NCI-H82 treated with DMSO at 0.1 percent for 48 hours (cell line): ENCODE measurements at regions not wholly inside any gene's neighbourhood (a gene's known extent, or its start where the extent isn't known, plus 50 kb on each side); places are given as distances from the start of the nearest gene placed in this dataset.
"Not testable (repeated sequence)": the region's sequence is repeated elsewhere in the genome, so short reads cannot be mapped to it uniquely, and the experiment has no call there.

Source experiments
- DNase-seq: peaks from one replicate; lab custom pipeline; 2025; ENCODE audit not compliant: unreplicated experiment; lab: John Stamatoyannopoulos, UW

DNA sequence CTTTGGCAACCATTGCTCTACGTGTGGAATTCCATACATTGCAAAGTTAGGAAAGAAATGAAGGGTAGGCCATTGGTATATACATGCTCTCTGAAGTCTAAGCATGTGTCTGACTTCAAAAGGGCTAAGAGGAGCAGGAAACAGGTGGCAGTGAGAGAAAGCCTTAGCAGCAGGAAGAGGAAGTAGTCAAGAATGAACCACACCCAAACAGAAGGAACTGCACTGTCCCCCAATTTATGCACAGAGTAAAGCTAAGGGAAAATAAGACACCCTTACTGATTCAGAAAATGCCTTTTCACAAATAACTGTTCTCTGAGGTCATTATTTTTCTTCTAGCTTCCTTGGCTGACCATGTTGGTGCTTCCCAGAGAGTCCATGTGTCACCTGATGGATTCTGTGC lies 575.4 kb downstream of the NTRK3 start:
- no peak for DNase-seq

GRCh38 chr15:87680208-87680607 lies 576.3 kb downstream of the NTRK3 start:
- no peak for DNase-seq

- no peak for DNase-seq
These were observed 581.3 kb downstream of the NTRK3 start for GRCh38 chr15:87675271-87675670.

DNA sequence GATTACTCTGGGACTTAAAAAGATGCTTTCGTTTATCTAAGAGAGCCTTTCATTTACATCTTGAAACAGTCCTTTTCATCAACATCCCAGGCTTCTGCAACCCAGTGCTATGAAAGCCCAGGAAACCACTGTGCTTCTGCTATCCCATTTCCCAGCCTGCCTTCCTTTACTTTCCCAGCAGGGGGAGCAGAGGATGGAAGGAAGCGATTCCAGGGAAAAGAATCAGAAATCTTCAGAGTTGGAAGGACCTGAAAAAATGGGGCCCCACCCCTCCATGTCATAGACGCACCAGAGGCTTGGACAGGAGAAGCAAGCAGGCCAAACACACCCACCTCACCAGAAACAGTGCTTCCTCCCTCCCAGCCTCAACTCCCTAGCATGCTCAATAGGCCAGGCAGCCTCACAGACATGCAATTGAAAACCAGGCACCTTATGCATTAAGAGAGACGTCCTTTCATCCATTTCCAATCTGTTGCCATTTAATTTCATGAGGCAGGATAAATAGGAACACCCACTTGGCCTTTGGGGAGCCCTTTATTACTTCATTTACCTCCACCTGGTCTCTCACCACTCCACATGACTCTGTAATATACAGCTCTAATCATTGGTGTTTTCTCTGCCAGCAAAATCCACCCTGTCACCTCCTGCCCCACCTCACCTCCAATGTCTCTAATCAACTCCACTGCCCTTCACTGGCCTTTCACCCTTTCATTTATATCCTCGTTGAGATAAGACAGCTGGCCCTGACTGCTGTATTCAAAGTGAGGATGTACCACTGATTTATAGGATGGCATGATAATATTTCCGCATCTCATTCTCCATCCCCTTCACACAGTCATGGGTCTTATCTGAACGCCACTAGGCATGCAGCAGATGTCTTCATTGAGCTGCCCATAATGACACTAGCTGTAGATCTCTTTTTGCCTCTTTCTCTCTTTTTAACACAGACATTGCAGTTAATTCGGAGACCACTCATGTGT lies 583.9 kb downstream of the NTRK3 start:
- DNase-seq = no peak

- no peak for DNase-seq
These were observed 585.2 kb downstream of the NTRK3 start for GRCh38 chr15:87671289-87671688.

DNA sequence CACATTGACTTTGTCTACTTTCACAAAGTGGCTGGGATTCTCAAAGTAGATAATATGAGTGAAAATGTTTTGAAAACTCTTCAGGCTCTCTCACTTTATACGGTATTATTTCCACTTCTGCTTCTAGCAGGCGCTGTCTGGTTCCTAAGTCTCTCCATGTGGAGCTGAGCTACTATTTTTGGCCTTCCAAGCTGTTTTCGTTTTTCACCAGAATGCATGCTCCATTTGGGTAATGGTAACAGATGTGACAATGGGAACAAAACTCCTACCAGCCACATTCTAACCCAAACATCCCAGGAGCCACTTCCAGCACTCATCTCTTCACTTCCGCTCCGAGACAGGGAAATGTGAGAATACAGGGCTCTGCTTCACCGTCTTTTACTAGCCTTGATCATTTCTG lies 586.7 kb downstream of the NTRK3 start:
- DNase-seq = no peak

DNA sequence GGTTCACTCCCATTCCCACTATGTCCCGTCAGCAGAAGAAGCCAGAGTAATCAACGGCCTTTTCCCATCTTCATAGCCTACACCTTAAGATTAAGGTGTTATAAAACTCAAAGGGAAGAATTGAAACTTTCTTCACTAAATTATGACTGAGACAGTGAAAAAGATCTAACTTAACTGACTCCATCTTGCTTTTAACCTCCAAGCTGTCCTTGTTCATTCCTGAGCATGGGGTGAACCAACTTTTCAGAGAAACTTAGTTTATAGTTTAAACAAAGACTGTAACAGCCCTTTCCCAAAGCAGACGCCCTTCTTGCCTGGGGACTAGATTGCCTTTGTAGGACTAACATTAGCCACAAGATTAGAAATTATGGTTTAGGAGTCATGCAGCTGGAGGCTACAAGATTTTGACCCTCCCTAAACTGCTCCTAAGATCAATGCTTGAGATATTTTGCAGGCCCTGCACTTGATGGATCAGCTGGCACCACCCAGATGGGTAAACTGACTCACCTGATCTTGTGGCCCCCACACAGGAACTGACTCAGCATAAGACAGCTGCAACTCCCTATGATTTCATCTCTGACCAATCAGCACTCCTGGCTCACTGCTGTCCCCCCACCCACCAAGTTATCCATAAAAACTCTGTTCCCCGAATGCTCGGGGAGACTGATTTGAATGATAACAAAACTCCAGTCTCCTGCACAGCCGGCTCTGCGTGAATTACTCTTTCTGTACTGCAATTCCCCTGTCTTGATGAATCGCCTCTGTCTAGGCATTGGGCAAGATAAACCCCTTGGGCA lies 587.6 kb downstream of the NTRK3 start:
- not testable (repeated sequence) for DNase-seq

- no peak for DNase-seq
These were observed 588.9 kb downstream of the NTRK3 start for GRCh38 chr15:87667643-87668042.

- no peak for DNase-seq
These were observed 594.0 kb downstream of the NTRK3 start for GRCh38 chr15:87662575-87662974.

DNA sequence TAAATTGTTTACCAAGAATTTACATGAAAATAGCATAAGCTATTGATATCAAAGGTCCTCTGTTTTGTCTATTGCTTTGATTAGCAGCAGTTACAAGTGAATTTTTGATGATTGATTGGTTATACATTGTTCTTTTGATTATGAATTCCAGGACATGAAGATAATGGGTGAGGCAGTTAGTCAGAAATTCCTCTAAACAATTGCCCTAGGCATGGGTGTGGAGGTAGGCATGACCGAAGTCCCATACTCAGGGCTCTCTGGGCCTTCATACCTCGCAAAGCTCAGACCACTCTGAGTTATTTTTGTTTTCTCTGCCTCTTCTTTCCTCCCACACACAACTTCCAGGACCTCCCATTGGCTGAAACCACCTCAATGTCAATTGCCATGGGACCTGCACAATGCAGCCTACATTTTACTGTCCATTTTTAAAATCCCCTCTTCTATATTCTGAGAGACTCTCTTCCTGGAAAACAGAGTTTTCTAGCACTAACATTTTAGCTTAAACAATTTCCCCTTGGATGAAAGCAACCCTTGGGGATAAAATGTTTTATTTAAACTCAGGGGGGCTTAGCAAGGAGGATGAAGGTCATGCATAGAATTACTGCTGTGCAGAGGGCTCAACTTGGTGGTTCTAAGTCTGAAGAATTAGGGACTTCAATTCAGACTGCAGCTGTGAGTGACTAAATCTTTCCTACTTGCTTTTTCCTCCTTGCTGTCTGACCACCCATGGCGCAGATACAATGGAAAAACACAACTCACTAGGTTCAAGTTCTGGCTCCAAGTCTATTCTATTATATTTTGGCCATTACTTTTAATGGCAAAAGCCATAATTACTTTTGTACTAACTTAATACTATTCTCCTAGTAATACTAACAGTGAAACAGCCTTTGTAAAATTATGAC lies 594.8 kb downstream of the NTRK3 start:
- no peak for DNase-seq

DNA sequence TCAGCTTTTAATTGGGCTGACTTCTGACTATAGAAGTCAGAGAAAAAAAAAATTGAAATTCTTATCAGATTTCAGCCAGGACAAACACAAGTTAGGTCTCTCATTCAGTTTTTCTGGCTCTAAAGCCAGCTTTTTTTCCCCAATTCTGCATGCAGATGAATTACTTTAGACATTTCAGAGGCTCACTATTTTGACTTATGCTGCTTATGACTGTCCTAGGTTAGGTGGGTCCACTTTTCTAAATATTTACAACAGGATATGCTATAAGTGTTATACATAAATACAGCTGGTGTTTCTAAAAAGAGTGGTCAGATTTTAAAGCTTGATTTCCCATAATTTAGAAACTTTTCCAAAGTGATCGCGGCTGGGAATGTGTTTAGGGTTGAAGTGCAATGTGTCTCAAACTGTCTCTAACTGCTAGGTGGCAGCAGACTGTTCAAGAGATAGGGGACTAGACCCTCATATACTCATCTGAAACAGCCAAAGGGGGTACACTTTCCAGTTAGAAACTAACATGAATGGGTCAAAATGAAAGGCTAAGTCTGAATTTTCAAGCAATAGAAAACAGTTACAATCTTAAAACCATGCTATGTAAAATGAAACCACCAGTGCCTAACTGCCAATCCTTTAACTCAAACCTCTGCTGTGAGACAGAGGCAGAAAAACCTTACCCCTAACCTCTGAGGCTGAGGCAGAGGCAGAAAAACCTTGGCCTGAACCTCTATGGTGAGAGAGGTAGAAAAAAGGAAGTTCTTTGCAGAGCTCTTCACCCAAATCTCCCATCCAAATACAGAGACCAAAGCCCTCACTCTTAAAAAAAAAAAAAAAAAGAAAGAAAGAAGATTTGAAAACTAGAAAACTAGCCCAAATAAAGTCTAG lies 596.0 kb downstream of the NTRK3 start:
- no peak for DNase-seq

GRCh38 chr15:87656372-87656771 lies 600.2 kb downstream of the NTRK3 start:
- no peak for DNase-seq

GRCh38 chr15:87653646-87654045 lies 602.9 kb downstream of the NTRK3 start:
- DNase-seq = no peak

GRCh38 chr15:87649175-87649574 lies 607.4 kb downstream of the NTRK3 start:
- DNase-seq = no peak

DNA sequence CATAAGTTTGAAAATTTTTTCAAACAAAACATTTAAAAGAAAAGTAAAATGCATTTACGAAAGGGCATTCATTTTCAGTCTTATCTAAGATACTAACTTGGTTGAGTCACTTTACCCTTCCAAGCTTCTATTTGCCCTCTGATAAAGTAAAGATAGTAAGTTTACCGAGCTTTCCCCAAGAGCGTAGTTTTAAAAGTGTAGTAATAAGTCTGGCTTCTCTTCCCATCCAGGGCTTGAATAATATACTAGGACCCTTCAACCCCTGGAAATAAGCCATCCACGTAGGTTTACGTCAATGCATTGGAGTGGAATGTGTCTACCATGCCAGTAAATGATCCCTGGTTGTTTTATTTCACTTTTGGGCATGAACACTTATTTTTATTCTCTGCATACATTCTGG lies 608.3 kb downstream of the NTRK3 start:
- no peak for DNase-seq

GRCh38 chr15:87645723-87646122 lies 610.8 kb downstream of the NTRK3 start:
- no peak for DNase-seq

GRCh38 chr15:87642997-87643396 lies 613.5 kb downstream of the NTRK3 start:
- DNase-seq = not testable (repeated sequence)

GRCh38 chr15:87639305-87640011 lies 617.1 kb downstream of the NTRK3 start:
- no peak for DNase-seq

GRCh38 chr15:87638554-87639083 lies 617.9 kb downstream of the NTRK3 start:
- no peak for DNase-seq
